GM19397 (cell line): ENCODE measurements at regions not wholly inside any gene's neighbourhood (a gene's known extent, or its start where the extent isn't known, plus 50 kb on each side); places are given as distances from the start of the nearest gene placed in this dataset.

Experiments
- ATAC-seq: cut with Tn5 transposase; IDR thresholded peaks from one replicate; pipeline ENCODE4 v1.9.1; 2021; ENCODE audit warnings: mild to moderate bottlenecking, moderate library complexity; ENCODE audit not compliant: unreplicated experiment

GRCh38 chr9:109912082-109912582 is 132.1 kb downstream of the PALM2AKAP2 start:
- ATAC-seq = no peak

- no peak for ATAC-seq
Measured at GRCh38 chr9:109912726-109913460, 132.9 kb downstream of the PALM2AKAP2 start.

GRCh38 chr9:109913461-109913810 is 133.4 kb downstream of the PALM2AKAP2 start:
- no peak for ATAC-seq

GRCh38 chr9:109914280-109915027 is 134.5 kb downstream of the PALM2AKAP2 start:
- ATAC-seq = peak; percentile 71

- ATAC-seq = no peak
Measured at GRCh38 chr9:109916316-109916715, 136.3 kb downstream of the PALM2AKAP2 start.

- peak; percentile 49 for ATAC-seq
Measured at GRCh38 chr9:109918339-109919163, 138.6 kb downstream of the PALM2AKAP2 start.

- no peak for ATAC-seq
Measured at GRCh38 chr9:109919736-109920408, 139.9 kb downstream of the PALM2AKAP2 start.

GRCh38 chr9:109922617-109923470 is 142.8 kb downstream of the PALM2AKAP2 start:
- ATAC-seq = no peak

GRCh38 chr9:109923471-109923760 is 143.4 kb downstream of the PALM2AKAP2 start:
- no peak for ATAC-seq

GRCh38 chr9:109923806-109924205 is 143.8 kb downstream of the PALM2AKAP2 start:
- ATAC-seq = no peak

- no peak for ATAC-seq
Measured at GRCh38 chr9:109925799-109926198, 145.8 kb downstream of the PALM2AKAP2 start.

GRCh38 chr9:109926421-109926869 is 146.4 kb downstream of the PALM2AKAP2 start:
- ATAC-seq = no peak

GRCh38 chr9:109931623-109932022 is 151.6 kb downstream of the PALM2AKAP2 start:
- no peak for ATAC-seq

- ATAC-seq = no peak
Measured at GRCh38 chr9:109934136-109934856, 154.3 kb downstream of the PALM2AKAP2 start.

GRCh38 chr9:109934857-109935215 is 154.8 kb downstream of the PALM2AKAP2 start:
- no peak for ATAC-seq

GRCh38 chr9:109935406-109936087 is 155.5 kb downstream of the PALM2AKAP2 start:
- ATAC-seq = no peak

GRCh38 chr9:109937861-109938453 is 158.0 kb downstream of the PALM2AKAP2 start:
- ATAC-seq = no peak

GRCh38 chr9:109939698-109940342 is 159.8 kb downstream of the PALM2AKAP2 start:
- no peak for ATAC-seq
